Superior temporal gyrus (tissue), 1 donor: ENCODE measurements at regions not wholly inside any gene's neighbourhood (a gene's known extent, or its start where the extent isn't known, plus 50 kb on each side); places are given as distances from the start of the nearest gene placed in this dataset.
"Not testable (repeated sequence)": the region's sequence is repeated elsewhere in the genome, so short reads cannot be mapped to it uniquely, and the experiment has no call there.

Experiments
- DNase-seq: peaks from one replicate; pipeline ENCODE4 v3.0.0-alpha.2; 2016; ENCODE audit errors: extremely low spot score

- no peak for DNase-seq
These were observed 1494.7 kb downstream of the UQCRFS1 start for GRCh38 chr19:27718234-27718633.

- no peak for DNase-seq
These were observed 1495.1 kb downstream of the UQCRFS1 start for GRCh38 chr19:27717825-27718224.

DNA sequence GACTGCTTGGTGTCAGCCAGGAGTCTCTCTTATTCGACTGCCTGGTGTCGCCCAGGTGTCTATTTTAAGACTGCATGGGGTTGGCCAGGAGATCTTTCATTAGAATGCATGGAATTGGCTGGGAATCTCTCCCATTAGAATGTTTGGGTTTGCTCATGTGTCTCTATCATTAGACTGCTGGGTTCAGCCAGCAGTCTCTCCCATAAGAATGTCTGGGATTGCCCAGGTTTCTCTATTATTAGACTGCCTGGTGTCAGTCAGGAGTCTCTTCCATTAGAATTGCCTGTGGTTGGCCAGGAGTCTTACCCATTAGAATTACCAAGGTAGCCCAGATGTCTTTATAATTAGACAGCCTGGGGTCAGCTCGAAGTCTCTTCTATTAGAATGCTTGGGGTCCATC is 1496.0 kb downstream of the UQCRFS1 start:
- no peak for DNase-seq

GRCh38 chr19:27714857-27715256 is 1498.1 kb downstream of the UQCRFS1 start:
- no peak for DNase-seq

- DNase-seq = no peak
These were observed 1503.5 kb downstream of the UQCRFS1 start for GRCh38 chr19:27709496-27709895.

DNA sequence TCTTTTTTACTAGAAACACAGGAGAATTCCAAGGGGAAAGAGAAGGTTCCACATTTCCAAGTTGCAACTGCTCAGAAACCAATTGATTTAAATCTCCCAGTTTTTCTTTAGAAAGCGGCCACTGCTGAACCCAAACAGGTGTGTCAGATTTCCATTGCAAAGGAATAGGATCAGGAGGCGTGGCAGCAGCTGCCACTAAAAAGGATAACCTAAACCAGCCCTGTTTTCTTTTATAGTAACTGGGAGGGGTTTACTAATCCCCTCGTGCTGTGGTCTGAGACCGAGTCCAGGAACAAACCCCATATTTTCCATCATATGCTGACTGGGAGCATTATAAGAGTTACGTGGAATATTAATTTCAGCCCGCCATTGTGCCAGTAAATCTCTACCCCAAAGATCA is 1504.0 kb downstream of the UQCRFS1 start:
- DNase-seq = not testable (repeated sequence)

GRCh38 chr19:27707026-27707425 is 1505.9 kb downstream of the UQCRFS1 start:
- not testable (repeated sequence) for DNase-seq

- DNase-seq = no peak
These were observed 1507.1 kb downstream of the UQCRFS1 start for GRCh38 chr19:27705896-27706295.

GRCh38 chr19:27694361-27695055 is 1518.4 kb downstream of the UQCRFS1 start:
- no peak for DNase-seq

GRCh38 chr19:27691991-27692390 is 1521.0 kb downstream of the UQCRFS1 start:
- DNase-seq = no peak

- no peak for DNase-seq
These were observed 1523.2 kb downstream of the UQCRFS1 start for GRCh38 chr19:27689734-27690241.

DNA sequence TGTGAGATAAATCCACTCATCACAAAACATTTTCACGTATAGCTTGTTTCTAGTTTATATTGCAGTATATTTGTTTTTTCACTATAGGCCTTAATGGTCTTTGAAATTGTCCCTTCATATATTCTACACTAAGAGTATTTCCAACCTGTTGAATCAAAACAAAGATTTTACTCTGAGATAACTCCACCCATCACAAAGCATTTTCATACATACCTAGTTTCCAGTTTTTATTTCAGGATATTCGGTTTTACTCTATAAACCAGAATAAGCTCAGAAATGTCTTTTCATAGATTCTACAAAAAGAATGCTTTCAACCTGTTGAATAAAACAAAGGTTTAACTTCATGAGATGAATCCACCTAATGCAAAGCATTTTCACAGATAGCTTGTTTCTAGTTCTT is 1528.7 kb downstream of the UQCRFS1 start:
- no peak for DNase-seq

DNA sequence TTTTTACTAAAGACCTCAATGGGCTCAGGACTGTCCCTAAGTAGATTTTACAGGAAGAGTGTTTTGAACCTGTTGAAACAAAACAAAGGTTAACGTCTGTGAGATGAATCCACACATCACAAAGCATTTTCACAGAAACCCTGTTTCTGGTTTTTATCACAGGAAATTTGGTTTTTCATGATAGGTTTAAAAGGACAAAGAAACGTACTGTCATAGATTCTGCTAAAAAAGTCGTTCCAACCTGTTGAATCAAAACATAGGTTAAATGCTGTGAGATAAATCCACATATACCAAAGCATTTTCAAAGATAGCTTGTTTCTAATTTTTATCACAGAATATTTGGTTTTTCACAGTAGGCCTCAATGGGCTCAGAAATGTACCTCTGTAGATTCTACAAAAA is 1531.0 kb downstream of the UQCRFS1 start:
- DNase-seq = no peak

GRCh38 chr19:27679905-27680304 is 1533.0 kb downstream of the UQCRFS1 start:
- no peak for DNase-seq

- DNase-seq = no peak
These were observed 1533.6 kb downstream of the UQCRFS1 start for GRCh38 chr19:27679399-27679798.

DNA sequence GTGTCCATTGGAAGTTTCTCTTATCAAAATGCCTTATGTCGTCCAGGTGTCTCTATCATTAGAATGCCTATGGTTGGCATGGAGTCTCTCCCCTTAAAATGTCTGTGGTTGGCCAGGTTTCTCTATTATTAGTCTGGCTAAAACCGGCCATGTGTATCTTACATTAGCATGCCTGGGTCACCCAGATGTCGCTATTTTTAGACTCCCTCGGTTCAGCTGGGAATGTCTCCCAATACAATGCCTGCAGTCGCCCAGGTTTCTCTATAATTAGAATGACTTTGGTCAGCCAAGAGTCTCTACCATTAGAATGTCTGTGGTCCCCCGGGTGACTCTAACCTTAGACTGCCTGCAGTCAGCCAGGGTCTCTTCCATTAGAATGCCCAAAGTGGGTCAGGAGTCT is 1536.1 kb downstream of the UQCRFS1 start:
- DNase-seq = no peak

GRCh38 chr19:27676334-27676733 is 1536.6 kb downstream of the UQCRFS1 start:
- DNase-seq = no peak

GRCh38 chr19:27675771-27676170 is 1537.2 kb downstream of the UQCRFS1 start:
- no peak for DNase-seq

GRCh38 chr19:27674701-27675100 is 1538.2 kb downstream of the UQCRFS1 start:
- no peak for DNase-seq

DNA sequence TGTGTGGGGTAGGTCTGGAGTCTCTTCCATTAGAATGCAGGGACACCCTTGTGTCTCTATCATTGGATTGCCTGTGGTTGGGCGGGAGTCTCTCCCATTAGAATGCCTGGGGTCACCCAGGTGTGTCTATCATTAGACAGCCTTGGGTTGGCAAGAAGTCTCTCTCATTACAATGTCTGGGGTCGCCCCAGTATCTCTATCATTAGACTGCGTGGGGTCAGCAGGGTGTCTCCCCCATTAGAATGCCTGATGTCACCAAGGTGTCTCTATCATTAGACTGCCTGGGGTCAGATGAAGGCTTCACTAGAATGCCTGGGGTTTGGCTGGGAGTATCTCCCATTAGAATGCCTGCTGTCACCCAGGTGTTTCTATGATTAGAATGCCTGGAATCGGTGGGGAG is 1539.0 kb downstream of the UQCRFS1 start:
- no peak for DNase-seq

GRCh38 chr19:27672309-27673047 is 1540.5 kb downstream of the UQCRFS1 start:
- no peak for DNase-seq

GRCh38 chr19:27671876-27672275 is 1541.1 kb downstream of the UQCRFS1 start:
- no peak for DNase-seq

GRCh38 chr19:27660428-27660827 is 1552.5 kb downstream of the UQCRFS1 start:
- no peak for DNase-seq
